HEK293 (cell line): ENCODE measurements at regions not wholly inside any gene's neighbourhood (a gene's known extent, or its start where the extent isn't known, plus 50 kb on each side); places are given as distances from the start of the nearest gene placed in this dataset.

Source experiments
- KLF10 ChIP-seq: fragments of 450-650 bp; IDR thresholded peaks from 2 replicates; pipeline ENCODE4 v1.5.1; 2018; ENCODE audit warnings: missing biosample characterization, mild to moderate bottlenecking, missing genetic modification characterization
- ZNF16 ChIP-seq: fragments of 450-650 bp; formaldehyde crosslinking; IDR thresholded peaks from 2 replicates; pipeline ENCODE4 v1.5.1; 2016; ENCODE audit warnings: low read depth, missing biosample characterization, missing genetic modification characterization
- ZNF175 ChIP-seq: fragments of 450-650 bp; formaldehyde crosslinking; IDR thresholded peaks from 2 replicates; pipeline ENCODE4 v1.5.1; 2016; ENCODE audit warnings: missing biosample characterization, missing genetic modification characterization

DNA sequence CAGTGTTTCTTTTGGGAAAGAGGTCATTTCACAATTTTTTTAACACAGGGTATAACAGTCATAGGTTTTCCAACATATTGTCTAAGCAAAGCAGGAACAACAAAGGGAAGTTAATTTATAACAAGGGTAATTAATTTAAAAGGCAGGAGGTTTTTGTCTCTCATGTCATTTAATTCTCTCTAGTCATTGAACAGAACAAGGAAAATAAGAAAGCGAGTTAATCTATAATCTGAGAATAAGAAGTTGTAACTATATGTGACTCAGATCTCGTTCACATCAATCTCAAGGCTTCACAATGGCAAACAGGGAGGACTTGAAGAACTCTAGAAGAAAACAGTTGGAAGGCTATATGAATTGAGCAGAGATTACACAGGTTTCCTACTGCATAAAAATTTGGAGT lies 579.8 kb upstream of the CCDC54 start:
- TF ChIP-seq ZNF16 (tag by site-specific recombination), result no peak
- TF ChIP-seq ZNF175 (tag by site-specific recombination), result no peak
- no peak for TF ChIP-seq KLF10 (tag by site-specific recombination)
